ENCODE measurements at regions not wholly inside any gene's neighbourhood (a gene's known extent, or its start where the extent isn't known, plus 50 kb on each side); places are given as distances from the start of the nearest gene placed in this dataset.

GRCh38 chrX:45352611-45353010, 151.9 kb upstream of the DIPK2B start:
- no peak for DNase-seq

GRCh38 chrX:45351478-45351877, 150.8 kb upstream of the DIPK2B start:
- DNase-seq = no peak

GRCh38 chrX:45348296-45348695, 147.6 kb upstream of the DIPK2B start:
- no peak for DNase-seq

GRCh38 chrX:45347877-45348276, 147.2 kb upstream of the DIPK2B start:
- DNase-seq = no peak

GRCh38 chrX:45344594-45344993, 143.9 kb upstream of the DIPK2B start:
- DNase-seq = no peak

GRCh38 chrX:45329217-45329616, 128.5 kb upstream of the DIPK2B start:
- no peak for DNase-seq

- DNase-seq = no peak
Measured at GRCh38 chrX:45324941-45325340, 124.3 kb upstream of the DIPK2B start.

GRCh38 chrX:45323387-45323786, 122.7 kb upstream of the DIPK2B start:
- no peak for DNase-seq

- no peak for DNase-seq
Measured at GRCh38 chrX:45322820-45323219, 122.1 kb upstream of the DIPK2B start.

GRCh38 chrX:45322382-45322781, 121.7 kb upstream of the DIPK2B start:
- no peak for DNase-seq

- no peak for DNase-seq
Measured at GRCh38 chrX:45320191-45320590, 119.5 kb upstream of the DIPK2B start.

- no peak for DNase-seq
Measured at GRCh38 chrX:45309801-45310200, 109.1 kb upstream of the DIPK2B start.

GRCh38 chrX:45309096-45309495, 108.4 kb upstream of the DIPK2B start:
- no peak for DNase-seq

GRCh38 chrX:45306794-45307193, 106.1 kb upstream of the DIPK2B start:
- DNase-seq = no peak

- DNase-seq = no peak
Measured at GRCh38 chrX:45300638-45301037, 100.0 kb upstream of the DIPK2B start.

- no peak for DNase-seq
Measured at GRCh38 chrX:45295259-45295986, 94.7 kb upstream of the DIPK2B start.

- DNase-seq = no peak
Measured at GRCh38 chrX:45274576-45274975, 73.9 kb upstream of the DIPK2B start.

- DNase-seq = no peak
Measured at GRCh38 chrX:45267007-45267406, 66.3 kb upstream of the DIPK2B start.

- no peak for DNase-seq
Measured at GRCh38 chrX:45266456-45266855, 65.8 kb upstream of the DIPK2B start.

- no peak for DNase-seq
Measured at GRCh38 chrX:45264865-45265264, 64.2 kb upstream of the DIPK2B start.

GRCh38 chrX:45261471-45261870, 60.8 kb upstream of the DIPK2B start:
- no peak for DNase-seq

GRCh38 chrX:45261005-45261404, 60.3 kb upstream of the DIPK2B start:
- DNase-seq = no peak

- no peak for DNase-seq
Measured at GRCh38 chrX:45258731-45259402, 58.2 kb upstream of the DIPK2B start.
